ENCODE measurements at regions not wholly inside any gene's neighbourhood (a gene's known extent, or its start where the extent isn't known, plus 50 kb on each side); places are given as distances from the start of the nearest gene placed in this dataset.
A peak's percentile ranks its signal among the peaks of the same experiment; 100 is the strongest.
"Not testable (repeated sequence)": the region's sequence is repeated elsewhere in the genome, so short reads cannot be mapped to it uniquely, and the experiment has no call there.

DNA sequence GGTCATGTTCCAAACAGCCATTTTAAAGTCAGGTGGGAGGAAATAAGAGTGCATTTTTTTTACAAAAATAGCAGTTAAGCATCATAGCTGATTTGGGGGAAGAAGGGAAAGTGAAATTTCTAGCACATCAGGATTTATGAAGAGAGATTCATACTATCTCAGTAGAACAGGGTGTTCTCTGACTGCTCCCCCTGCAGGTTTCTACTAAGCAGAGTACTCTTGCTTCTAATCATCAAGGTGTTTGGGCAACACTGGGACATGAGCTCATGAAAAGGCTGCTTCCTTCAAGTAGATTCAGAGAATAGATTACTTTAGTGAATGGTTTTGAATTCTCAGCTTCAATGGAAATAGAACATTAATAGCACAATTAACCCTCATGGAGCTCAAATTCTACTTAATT, 591.4 kb upstream of the PCDH10 start:
- no peak for DNase-seq

DNA sequence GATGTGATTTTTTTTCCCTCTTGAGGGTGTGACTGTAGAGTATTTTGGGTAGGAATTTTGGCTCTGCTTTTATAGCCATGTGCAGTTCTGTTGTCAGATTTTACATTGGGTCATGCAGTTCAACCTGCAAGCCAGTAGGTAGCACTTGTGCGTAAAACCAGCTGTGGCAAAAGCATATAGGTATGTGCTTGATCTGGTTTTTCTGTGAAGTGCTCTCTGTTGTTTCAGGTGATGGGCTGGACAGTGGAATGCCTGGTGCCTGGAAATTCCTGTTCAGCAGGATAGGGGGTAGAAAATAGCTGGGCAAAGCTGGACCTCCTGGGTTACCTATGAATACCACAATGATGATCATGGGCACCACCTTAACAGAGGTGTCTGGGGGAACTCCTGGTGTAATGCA, 584.2 kb upstream of the PCDH10 start:
- no peak for DNase-seq

DNA sequence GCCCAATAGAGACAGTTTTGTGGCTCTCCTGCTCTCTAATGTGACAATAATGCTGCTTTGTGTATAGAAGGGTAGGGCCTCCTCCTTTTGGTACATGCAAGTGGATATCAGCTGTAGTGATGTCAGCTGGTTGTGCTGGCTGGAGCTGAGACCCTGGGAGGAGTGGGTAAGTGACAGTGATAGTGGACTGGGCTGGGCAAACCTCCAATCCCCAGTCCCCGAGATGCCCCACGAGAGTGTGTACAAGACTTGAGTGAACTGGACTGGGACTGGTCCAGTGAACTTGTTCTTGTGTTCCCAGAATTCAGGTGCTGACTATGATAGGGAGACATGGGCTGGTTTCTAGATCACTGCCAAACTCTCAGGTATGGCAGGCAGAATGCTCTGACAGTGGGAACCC, 583.6 kb upstream of the PCDH10 start:
- DNase-seq, result no peak

DNA sequence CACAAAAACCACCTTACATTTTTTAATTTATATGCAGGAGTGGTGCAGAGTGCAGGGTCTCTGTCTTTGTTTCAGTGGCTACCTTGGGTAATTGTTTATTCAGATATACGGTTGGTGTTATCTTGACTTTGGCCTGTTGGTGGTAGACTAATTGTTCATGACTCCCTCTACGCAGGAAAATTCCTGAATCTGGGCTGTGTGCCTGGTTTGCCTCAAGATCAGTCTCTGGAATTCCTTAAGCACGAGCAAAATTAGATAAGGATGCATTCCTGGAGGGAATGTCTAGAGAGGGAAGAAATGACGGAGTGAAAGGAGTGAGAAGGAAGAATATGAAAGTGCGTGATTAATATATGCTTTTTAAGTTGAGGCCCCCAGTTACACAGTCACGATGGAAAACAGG, 576.9 kb upstream of the PCDH10 start:
- DNase-seq, result no peak

DNA sequence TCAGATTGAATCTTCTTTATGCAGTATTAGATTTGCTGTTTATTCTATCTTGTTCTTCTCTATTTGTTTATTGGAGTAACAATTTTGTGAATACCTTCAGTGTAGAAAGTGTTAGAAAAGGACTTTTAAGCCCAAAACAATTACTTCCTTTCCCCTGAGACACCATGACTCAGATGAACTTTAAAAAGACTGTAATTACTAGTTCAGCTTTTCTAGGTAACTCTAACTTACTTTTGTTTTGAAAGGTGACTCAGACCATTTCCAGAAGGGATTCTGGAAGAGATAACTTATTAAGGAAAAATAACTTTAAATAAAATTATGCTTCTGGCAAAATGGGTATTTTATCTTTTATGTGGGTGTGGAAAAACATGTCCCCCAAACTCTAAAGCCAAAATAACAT, 561.5 kb upstream of the PCDH10 start:
- no peak for DNase-seq

DNA sequence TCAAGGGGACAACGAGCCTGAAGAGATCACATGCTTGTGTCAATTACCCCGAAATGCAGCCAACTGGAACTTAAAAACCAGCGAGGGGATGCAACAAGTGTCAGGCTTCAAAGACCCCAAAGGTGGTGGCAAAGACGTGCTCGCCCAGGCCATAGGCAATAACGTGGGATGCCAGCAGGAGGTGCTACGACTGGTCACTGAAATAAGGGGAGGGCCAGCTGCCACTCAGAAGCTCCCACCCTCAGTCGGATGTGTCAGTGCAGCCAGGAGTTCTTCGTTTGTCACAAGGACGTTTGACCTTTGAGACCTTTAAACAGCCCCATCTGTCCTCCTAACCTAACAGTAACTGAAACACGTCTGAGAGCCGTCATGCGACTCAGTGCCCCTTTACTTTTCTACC, 556.8 kb upstream of the PCDH10 start:
- DNase-seq, result no peak

DNA sequence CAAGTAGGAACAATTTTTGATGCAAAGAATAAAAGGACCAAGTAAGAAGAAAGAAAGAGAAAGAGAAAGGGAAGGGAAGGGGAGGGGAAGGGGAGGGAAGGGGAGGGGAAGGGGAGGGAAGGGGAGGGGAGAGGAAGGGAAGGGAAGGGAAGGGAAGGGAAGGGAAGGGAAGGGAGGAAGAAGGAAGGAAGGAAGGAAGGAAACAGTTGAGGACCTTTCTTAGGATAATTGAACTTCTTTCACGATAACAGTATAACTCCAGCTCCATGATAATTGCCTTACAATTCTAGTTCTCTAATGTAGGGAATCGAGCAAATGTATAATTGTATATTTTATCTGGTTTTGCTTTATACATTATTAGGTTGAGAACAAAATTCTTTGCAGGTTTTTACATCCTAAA, 556.2 kb upstream of the PCDH10 start:
- DNase-seq, result no peak

DNA sequence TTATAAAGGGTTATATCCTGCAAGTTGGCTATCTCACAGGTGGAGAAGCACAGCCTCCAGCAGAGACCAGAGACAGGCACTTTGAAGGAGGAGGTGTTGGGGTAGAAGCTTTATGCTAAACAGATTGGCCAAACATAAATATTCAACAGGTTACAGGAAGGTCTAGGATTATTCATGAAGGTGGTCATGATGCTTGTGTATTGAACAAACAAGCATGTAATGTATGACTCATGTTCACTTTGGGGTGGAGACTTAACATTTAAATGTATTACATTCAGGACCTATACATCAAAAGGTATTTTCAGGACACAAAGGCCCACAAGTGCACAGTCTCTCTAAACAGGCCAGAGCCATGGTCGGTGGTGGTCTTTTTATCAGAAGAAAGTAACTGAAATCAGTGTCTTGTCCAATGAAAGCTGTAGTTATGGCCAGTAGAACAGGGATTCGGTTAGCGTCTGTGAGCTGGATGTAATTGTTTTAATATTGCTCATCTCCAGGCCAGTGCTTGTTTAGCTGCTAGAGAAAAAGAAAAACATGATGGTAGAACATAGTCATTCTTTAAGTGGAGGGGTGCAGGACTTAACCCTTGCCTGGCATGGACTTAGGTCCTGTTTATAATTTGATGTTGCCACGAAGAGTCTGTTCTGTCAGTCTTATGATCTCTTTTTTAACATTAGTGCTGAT, 555.2 kb upstream of the PCDH10 start:
- no peak for DNase-seq

DNA sequence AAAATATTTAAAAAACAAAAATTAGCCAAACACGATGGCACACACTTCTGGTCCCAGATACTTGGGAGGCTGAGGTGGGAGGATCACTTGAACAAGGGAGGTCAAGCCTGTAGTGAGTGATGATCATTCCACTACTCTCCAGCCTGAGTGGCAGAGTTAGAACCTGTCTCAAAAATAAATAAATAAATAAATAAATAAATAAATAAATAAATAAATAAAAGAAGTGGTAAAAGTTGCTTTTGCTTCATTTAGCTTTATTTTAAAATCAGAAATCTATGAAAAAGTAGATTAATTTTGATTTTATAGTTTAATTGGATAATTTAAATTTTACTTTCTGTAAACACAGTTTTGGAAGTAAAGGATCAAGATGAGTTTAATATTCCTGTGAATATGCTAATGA, 552.9 kb upstream of the PCDH10 start:
- no peak for DNase-seq

DNA sequence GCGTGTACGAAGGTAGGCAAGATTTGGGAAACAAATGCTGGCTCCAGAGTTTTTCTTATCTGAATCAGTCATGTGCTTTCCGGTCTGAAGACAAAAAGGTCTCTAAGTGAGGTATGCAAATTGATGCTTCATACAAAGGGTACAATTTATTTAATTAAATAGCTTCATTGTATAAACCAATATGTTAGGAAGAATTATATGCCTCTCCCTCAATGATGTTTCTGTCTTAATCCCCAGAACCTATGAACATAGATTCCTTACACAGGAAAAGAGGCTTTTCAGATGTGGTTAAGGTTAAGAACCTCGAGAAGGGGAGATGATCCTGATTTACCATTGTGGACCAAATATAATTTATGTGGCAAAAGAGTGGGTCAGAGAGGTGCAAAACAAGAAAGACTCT, 543.5 kb upstream of the PCDH10 start:
- DNase-seq, result no peak

DNA sequence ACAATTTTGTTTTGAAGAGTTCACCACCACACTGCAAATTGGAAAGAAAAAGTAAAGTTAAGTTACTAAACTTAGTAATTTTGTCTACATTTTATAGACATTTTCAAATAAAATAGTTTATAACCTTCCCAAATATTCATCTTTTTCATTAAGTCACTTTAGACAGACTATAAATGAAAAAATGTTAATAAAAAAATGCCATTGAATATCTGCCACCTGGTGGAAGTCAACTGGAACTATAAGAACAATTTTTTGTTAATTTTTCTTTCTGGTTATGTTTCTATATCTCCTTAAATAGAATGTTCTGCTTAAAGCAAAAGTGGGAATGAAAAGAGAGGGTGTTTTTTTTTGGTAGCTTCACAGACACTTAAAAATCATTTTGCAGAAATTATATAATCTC, 534.4 kb upstream of the PCDH10 start:
- no peak for DNase-seq

DNA sequence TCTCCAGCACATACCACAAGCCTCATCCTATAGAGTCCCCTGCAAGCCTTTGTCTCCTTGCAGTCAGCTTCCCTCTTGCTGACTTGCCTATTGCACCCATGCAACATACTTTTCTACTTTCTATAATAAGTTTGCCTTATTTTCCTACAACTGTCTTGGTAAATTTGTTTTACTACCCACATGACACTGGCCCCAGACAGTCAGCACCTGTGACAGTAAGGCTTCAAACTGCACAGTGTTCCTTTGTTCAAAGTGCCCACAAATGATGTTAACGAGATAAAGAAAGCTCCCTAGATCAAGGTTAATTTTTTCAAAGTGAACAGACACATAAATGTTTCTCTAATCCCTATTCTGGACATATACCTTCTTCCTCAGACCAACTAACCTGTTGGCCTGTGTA, 529.1 kb upstream of the PCDH10 start:
- no peak for DNase-seq

DNA sequence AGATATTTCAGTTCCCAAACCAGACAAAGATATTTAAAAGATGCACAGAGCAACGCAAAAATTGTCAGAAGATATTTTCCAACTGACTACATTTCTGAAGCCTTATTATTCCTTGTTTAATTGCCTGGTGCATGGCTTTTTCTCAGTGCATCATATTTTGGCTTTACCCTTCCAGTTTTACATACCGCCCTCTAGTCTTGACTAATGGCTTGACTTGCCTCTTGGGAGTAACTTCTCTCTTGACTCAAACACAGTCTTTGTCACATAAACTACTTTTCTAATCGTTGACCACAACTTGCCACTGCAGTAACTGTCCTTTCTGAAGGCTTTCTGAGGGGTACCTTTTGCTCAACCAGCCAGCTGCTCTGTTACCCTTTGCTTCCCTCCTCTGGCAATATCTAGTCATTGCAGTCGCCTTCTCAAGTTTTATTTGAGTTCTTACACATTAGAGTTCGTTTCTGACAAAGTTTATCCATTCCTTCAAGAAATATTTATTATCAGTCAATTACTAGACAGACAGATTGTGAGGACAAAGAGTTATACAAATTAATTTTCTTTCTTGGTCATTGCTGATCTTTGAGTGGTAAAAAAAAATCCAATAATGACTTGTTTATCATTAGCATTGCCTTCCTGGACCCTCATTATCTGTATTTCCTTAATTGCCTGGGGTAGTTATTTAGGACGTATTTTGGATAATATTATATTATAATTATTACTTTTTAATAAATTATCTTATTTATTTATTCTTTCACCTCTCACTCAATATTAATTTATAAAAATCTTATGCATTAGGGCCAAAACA, 506.9 kb upstream of the PCDH10 start:
- DNase-seq, result peak; percentile 0

DNA sequence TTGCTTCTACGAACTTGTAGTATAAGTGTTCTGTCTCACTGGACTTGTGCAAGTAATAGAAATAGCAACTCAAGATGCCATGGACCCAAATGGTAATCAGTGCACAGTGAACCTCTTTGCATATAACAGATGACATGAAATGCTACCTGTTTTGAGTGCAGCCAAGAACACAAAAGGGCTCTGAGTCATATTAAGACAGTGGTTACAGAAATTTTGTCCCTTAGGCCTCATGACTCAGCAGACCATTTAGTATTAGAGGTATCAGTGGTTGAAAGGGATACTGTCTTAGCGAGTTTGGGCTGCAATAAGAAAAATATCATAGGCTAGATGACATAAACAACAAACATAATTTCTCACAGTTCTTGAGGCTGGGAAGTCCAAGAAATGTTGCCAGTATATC, 502.9 kb upstream of the PCDH10 start:
- DNase-seq, result no peak

DNA sequence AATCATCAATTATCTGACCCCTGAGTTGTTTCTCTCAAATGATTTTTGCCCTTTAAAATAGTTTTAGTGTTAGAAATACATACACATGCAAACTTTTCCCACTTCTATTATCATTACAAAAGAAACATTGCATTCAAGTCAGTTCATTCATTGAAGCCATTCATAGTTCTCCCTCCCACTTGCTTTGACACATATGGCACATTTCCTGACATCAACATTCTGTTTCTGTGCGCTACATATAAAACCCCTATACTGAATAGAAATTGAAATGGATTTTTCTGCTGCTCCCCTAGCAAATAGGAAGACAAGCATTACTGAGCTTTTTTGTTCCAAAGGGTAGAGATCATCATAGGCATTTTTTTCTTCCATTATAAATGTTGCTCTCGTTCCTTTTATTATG, 497.9 kb upstream of the PCDH10 start:
- no peak for DNase-seq

DNA sequence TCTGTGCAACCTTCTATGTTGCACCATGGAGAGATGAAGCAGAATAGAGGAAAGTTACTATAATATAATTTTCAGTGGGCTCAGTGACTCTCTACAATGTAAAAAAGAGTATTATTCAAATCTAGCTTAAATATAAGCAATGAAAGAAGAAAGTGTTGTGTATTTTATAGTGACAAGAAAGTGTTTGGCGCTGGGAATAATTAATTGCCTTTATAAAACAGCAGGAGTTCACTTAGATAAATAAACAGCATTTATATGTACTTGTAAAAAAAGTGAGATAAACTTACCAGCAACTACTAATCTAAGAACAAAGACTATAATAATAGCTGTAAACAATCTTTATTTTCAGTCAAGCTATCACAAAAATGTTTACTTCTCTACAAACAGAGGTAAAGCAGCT, 488.9 kb upstream of the PCDH10 start:
- no peak for DNase-seq

DNA sequence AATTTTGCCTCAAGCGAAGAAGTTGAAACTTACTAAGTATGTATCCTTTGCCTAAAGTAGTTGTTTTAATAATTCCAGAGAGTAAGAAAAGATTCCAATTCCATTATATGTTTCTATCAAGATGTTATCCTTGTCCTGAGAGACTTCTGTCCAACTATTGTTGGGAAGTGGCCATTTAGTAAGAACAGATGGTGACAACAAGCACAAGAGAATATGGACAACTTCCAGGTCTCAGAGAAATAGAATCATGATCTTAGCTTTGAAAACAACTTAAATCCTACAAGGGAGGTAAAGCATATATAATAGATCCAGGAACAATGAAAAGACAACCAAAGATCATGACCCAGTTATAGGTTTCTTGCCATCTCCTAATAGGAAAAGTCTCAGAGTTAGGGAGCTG, 486.6 kb upstream of the PCDH10 start:
- no peak for DNase-seq

DNA sequence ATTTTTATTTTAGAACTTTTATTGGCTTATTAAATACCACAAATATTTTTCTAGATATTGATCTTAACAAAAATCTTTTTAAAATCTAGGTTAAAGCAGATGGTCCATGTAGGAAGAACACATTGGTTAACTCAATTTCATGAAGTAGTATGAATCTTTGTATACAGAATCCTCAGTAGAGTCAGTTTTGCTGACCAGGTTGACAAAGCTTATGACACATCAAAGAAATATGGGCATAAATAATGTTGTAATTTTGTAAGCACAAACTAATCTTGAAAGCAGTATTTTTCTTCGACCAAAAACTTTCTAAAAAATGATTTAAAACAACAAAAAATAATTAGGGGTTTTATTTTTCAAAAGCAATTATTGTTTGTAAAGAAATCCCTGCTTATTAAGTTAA, 479.3 kb upstream of the PCDH10 start:
- no peak for DNase-seq

DNA sequence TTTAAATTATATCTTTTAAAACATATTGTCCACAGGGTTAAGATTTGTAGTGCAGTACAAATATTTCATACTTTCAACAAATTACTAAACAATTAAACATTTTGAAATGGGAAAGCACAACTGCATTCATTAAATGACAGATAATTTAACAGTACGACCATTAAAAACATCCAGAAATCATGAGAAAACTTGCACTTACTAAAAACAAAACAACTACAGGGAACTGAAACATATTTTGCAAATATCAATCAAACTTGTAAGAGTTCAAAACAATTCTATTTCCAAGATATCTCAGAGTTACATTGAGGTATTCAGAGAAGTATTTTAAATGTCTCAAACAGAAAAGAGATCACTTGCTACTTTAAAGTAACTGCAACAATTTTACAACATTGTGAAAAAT, 478.5 kb upstream of the PCDH10 start:
- DNase-seq, result no peak

DNA sequence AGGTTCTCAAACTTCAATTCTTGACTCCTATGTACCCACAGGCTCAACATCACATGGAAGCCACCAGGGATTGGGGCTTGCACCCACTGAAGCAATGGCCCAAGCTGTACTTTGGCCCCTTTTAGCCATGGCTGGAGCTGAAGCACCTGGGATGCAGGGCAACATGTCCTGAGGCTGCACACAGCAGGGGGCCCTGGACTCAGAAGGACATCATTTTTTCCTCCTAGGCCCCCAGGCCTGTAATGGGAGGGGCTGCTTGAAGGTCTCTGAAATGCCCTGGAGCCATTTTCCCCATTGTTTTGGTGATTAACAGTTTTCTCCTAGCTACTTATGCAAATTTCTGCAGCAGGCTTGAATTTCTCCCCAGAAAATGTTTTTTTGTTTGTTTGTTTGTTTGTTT, 465.1 kb upstream of the PCDH10 start:
- DNase-seq, result no peak

DNA sequence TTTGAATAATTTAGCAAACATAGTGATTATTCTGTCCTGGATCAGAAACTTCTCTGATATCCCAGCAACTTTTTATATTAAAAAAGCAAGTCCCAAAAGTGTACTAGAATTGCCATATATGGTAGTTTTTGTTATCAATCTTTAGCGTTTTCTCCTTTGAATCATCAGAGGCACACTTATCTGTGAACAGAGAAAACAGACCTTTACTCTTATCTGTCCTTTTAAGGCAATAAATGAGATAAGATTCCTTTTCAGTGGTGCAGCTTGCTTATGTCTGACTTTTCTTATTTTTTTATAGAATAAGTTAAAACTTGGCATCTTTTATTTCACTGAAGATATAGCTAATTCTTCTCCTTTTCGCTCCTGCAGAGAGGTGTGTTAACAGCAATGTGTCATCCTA, 458.1 kb upstream of the PCDH10 start:
- DNase-seq, result no peak

DNA sequence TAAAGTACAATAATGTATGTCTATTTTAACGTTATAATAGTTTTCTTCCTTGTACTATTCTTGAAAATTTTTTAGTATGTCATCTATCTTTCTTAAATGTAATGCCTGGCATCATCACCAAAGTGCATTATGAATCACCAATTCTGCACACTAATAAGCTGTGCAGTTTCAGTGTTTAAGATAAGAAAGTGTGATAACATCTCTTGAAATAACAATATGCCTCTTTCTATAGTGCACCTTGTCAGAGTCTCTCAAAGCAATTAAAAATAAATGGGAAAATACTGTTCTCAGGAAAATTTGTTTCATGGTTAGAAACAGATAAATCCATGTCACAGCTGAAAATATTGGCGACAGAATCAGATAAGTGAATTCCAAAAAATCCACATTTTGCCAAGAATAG, 457.4 kb upstream of the PCDH10 start:
- no peak for DNase-seq

DNA sequence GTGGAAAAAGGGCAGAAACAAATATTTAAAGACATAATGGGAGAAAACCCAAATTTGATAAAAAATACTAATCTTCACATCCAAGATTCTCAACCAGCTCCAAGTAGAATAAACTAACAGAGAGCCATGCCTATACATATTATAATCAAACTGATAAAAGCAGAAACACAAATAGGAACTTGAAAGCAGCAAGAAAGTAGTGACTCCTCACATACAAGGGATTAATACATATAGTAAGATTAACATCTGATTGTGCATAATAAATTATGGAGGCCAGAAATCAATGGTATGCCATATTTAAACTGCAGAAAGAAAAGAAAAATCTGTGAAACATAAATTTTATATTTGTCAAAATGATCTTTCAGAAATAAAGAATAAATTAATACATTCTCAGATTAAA, 454.3 kb upstream of the PCDH10 start:
- no peak for DNase-seq

DNA sequence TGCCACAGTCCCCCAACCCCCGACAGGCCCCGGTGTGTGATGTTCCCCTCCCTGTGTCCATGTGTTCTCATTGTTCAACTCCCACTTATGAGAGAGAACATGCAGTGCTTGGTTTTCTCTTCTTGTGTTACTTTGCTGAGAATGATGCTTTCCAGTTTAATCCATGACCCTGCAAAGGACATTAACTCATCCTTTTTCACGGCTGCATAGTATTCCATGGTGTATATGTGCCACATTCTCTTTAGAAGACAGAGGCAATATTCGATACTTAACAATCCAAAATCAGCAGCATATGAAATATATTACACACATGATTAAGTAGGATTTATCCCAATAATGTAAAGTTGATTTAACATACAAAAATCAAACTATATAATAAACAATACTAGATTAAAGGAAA, 451.6 kb upstream of the PCDH10 start:
- DNase-seq, result not testable (repeated sequence)

DNA sequence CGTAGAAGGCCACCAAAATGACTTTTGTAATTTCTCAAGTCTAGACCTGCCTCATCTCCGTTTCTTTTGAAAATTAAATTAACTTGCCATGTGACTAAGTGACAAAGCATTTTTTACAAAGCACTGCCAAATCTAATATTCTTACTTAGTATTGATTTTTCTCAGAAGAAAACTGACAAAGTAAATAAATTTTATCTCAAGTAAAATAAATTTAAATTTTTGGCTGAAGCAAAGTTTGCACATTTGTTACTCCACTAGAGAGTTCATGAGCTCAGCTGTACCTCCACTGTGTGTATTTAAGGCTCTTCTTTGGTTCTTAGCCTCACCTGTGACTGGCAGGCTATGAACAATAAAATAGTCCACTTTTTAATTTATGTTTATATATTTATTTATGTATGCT, 441.1 kb upstream of the PCDH10 start:
- DNase-seq, result no peak
